Fibroblast of the aortic adventitia (primary cell): ENCODE measurements at regions not wholly inside any gene's neighbourhood (a gene's known extent, or its start where the extent isn't known, plus 50 kb on each side); places are given as distances from the start of the nearest gene placed in this dataset.

ENCODE experiments used
- DNase-seq: peaks from one replicate; pipeline ENCODE4 v3.0.0-alpha.2; 2010; ENCODE audit warnings: low read depth
- H3K4me3 ChIP-seq: 2 replicates; pipeline ENCODE4 v1.5.1; 2011; ENCODE audit warnings: low read depth, mild to moderate bottlenecking, control low read depth, low read length, moderate library complexity
- TF ChIP-seq, protein P1 (sequence below): IDR thresholded peaks from 2 replicates; pipeline ENCODE4 v1.5.1; 2011; ENCODE audit warnings: mild to moderate bottlenecking, low read length, control low read depth, inconsistent platforms; ENCODE audit not compliant: insufficient read depth

DNA sequence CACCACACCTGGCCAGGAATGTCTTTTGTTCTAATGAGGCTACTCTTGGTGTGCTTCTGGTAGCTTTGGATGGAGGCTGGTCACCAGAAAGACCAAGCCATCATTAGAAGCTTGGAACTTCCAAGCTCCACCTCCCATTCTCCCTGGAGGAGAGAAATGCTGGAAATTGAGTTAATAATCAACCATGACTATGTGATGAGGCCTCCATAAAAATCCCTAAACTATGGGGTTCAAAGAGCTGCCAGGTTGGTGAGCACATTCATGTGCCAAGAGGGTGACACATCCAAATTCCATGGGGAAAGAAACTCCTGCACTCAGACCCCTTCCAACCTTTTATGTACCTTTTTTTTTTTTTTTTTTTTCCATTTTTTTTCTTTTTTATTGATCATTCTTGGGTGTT is 105.5 kb upstream of the SPATA31C2 start:
- H3K4me3 ChIP-seq = no peak overlapping the region
- TF ChIP-seq, protein P1, sequence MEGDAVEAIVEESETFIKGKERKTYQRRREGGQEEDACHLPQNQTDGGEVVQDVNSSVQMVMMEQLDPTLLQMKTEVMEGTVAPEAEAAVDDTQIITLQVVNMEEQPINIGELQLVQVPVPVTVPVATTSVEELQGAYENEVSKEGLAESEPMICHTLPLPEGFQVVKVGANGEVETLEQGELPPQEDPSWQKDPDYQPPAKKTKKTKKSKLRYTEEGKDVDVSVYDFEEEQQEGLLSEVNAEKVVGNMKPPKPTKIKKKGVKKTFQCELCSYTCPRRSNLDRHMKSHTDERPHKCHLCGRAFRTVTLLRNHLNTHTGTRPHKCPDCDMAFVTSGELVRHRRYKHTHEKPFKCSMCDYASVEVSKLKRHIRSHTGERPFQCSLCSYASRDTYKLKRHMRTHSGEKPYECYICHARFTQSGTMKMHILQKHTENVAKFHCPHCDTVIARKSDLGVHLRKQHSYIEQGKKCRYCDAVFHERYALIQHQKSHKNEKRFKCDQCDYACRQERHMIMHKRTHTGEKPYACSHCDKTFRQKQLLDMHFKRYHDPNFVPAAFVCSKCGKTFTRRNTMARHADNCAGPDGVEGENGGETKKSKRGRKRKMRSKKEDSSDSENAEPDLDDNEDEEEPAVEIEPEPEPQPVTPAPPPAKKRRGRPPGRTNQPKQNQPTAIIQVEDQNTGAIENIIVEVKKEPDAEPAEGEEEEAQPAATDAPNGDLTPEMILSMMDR = no peak
- no peak for DNase-seq

DNA sequence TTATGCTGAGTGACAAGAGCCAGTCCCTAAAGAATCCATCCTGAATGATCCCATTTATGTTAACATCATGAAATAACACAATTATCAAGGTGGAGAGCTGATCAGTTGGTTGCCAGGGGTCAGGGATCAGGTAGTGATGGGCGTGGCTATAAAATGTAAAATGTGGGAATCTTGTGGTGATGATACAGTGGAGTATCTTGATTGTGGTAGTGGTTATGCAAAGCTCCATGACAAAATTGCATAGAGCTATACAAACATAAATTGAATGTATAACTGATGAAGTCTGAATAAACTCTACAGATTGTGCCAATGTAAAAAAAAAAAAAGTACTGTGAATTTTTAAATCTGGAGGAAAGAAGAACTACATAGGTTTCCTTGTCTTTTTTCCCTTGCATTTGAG is 104.6 kb upstream of the SPATA31C2 start:
- TF ChIP-seq, protein P1 = no peak
- no peak overlapping the region for H3K4me3 ChIP-seq

DNA sequence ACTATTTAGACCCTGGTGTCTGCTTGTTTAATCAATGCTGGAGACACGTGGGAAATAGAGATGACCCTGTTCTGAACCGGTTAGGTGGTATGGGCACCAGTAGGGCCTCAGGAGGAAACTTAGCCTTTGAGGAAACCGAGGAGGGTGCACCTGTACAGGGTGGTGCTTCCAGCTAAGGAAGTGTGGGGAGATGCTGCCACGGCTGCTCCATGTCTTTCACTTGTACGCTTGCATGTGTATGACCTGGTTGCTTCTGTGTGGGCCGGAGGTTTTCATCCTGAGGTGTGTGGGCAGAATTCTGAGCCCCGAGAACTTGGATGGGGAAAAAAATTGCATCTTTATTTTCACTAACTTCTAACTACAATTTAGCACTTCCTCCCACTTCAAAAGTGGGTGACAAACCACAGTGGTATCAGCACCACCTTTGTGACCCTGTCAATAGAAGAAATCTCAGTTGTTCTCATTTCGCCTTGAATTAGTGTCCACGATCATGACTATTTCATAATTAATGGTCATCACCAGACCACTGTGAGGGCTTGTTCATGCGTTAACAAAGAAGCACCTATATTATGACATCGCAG is 99.8 kb upstream of the SPATA31C2 start:
- TF ChIP-seq, protein P1 = no peak
- no peak for DNase-seq
- H3K4me3 ChIP-seq = no peak overlapping the region

More for the DNA sequence above, 104.6 kb upstream of the SPATA31C2 start:
- no peak for DNase-seq

DNA sequence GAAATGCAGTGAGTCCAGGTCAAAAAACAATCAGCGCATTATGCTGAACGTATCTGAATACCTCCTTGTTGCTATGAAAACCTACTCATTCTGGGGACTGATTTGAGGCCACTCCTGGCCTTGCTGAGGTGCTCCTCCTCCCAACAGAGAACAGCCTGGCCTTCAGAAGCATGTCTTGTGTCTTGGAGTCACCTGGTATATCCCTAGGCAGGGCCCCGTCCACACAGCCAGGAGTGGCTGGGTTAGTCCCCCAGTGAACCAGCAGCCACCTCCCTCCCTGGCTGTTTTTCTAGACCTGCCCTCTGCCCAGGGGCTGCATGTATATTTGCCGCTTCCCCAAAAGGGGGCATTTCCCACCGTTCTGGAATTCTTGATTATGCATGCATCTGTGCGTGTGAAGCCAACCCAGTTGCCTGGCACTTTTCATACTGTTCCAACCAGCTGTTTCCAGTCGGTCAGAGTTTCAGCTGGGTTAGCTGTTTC is 99.2 kb upstream of the SPATA31C2 start:
- TF ChIP-seq, protein P1 = no peak
- H3K4me3 ChIP-seq = no peak overlapping the region
- DNase-seq = peak; percentile 3

DNA sequence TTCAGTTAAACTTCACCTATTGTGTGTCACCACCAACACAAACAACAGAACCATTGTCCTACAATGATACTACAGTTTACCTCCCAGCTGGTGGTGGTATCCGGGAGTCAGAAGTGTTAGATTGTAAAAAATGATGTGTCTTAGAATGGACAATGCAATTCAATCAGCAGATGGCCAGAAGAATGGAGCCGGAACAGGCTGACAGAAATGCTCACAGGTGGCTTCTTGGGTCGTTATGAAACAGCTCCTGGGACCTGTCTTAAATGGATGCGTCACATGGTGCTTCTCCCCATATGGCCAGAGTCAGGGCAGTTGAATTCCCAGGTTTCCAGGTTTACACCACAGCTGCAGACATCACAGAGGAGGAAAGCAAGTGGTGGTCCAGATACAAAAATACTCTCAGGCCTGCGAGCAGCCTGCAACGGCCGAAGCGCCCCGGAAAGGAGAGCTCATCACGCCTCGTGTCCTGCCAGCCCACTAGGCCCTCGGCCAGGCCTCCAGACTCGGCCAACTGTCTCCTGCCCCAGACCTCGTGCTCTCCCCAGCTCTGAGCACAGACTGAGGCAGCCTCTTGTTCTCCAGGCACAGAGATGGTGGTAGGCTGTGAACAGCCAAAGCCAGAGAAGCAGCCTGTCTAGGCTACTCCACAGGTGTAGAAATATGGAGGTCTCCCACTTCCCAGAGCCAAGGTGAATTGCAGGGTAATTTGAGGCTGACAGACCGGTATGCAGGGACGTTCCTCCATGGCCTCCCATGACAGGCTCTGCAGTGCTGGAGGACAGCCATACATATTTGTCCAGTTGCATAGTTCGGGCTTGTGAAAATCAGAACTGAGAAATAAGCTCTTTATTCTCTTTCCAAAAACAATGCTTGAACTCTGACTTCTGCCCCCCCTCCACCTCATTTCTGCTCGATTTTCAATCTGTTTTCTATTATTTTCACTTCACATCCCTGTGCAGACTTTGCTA is 98.5 kb upstream of the SPATA31C2 start:
- DNase-seq = peak; percentile 60
- TF ChIP-seq, protein P1 = no peak

DNA sequence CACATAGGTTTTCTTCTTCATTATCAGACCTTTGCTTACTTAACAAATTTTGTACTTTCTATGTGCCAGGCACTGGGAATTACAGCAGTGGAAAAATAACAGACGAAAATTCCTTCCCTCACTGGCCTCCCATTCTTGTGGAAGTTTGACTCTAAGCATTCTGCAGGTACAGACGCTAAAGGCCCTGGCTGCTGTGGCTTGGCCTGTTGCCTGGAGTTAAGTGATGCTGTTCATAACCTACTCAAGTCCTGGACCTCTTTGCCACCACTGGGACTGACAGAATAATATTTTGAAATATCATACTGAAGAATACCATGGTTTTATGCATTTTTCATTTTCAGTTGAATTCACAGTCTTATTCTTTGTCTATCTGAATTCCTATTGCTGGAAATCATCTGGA is 97.3 kb upstream of the SPATA31C2 start:
- DNase-seq = peak; percentile 27
- H3K4me3 ChIP-seq = no peak overlapping the region
- TF ChIP-seq, protein P1 = no peak

More for the DNA sequence above, 98.5 kb upstream of the SPATA31C2 start:
- no peak overlapping the region for H3K4me3 ChIP-seq
